NCI-H1417 (cell line): ENCODE measurements at regions not wholly inside any gene's neighbourhood (a gene's known extent, or its start where the extent isn't known, plus 50 kb on each side); places are given as distances from the start of the nearest gene placed in this dataset.
"Not testable (repeated sequence)": the region's sequence is repeated elsewhere in the genome, so short reads cannot be mapped to it uniquely, and the experiment has no call there.

Source experiments
- DNase-seq, 3 experiments: peaks; one replicate each; lab custom pipeline; 2025; lab: John Stamatoyannopoulos, UW

DNA sequence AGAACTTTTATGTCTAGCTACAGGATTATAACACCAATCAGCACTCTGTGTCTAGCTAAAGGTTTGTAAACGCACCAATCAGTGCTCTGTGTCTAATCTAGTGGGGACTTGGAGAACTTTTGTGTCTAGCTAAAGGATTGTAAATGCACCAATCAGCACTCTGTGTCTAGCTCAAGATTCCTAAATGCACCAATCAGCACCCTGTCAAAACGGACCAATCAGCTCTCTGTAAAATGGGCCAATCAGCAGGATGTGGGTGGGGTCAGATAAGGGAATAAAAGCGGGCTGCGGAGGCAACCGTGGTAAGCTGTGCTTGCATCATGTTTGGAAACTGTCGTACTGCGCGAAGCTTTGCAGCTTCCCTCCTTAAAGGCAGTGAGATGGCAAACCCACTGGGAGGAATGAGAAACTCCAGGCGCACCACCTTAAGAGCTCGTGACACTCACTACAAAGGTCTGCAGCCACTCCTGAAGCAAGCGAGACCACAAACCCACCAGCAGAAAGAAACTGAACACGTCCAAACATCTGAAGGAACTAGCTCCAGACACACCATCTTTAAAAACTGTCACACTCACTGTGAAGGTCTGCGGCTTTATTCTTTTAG, 112.1 kb upstream of the DUSP22 start:
- not testable (repeated sequence) for DNase-seq

DNA sequence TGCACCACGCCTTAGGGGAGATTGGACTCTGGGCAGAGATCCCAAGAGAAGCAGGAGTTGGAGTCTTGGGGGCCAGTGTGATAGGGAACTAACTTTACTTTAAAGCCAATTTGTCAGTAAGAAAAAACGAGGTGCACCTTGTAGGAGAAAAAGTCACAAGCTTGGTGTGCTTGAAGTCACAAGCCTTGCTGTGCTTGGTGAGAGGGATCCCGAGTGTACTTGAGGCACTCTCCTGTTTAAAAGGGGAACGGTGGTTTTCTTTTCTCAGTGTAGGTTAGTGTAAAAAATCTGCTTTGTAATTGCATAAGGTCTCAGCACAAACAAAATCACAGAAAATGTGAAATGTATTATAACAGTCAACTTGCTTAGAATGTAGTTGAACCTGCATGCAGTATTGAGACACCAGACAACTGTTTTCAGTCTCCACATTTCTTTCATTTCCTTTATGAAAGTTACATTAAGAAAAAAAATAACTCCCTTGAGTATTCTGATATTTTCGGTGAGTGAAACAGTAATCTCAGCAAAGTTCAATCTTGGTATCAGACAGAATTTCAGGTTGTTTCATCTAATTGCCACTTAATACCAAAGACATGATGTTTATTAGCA, 111.1 kb upstream of the DUSP22 start:
- DNase-seq: no peak

DNA sequence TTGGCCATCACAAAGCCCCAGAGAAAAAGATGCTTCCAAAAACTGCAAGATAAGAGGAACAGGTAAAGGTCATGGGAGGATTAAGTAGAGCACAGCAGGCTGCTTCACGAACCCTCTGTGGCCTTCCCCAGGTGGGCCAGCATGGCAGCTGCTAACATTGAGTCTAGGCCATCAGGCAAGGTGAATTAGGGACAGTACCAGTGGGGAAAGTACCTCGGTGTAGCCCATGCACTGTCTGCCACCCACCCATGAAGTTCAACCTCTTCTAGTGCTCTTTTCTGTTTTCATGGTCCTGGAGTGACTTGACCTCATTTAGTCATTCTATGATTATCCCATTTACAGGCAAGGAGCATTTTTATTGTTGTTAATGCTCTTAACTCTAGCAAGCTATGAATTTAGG, 108.6 kb upstream of the DUSP22 start:
- no peak for DNase-seq

DNA sequence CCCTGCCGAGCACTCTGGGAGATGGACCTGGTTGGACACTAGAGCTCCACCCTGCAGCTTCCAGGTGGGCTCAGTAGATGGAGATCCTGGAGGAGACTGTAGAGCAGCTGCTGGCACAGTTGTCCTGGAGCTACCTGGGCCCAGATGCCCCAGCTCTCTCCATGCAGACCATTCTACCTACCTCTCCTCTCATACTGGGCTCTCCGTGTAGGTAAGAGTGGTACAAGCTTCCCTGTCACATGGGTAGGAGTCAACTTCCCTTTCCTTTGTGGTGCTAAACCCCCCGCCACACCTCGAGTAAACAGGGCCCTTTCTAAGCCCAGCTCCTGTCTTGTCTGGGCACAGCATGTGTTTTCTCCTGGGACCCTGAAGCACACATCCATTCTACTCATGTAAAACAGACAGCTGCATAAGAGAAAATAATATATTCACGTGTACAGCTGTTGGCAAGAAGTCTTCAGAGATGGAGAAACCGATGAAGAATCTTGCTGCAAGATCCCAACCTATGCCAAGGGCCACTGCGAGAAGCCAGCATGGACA, 108.1 kb upstream of the DUSP22 start:
- no peak for DNase-seq

GRCh38 chr6:186340-186965, 105.8 kb upstream of the DUSP22 start:
- DNase-seq: no peak

- DNase-seq: no peak
Observed at GRCh38 chr6:187210-187861, 105.0 kb upstream of the DUSP22 start.

DNA sequence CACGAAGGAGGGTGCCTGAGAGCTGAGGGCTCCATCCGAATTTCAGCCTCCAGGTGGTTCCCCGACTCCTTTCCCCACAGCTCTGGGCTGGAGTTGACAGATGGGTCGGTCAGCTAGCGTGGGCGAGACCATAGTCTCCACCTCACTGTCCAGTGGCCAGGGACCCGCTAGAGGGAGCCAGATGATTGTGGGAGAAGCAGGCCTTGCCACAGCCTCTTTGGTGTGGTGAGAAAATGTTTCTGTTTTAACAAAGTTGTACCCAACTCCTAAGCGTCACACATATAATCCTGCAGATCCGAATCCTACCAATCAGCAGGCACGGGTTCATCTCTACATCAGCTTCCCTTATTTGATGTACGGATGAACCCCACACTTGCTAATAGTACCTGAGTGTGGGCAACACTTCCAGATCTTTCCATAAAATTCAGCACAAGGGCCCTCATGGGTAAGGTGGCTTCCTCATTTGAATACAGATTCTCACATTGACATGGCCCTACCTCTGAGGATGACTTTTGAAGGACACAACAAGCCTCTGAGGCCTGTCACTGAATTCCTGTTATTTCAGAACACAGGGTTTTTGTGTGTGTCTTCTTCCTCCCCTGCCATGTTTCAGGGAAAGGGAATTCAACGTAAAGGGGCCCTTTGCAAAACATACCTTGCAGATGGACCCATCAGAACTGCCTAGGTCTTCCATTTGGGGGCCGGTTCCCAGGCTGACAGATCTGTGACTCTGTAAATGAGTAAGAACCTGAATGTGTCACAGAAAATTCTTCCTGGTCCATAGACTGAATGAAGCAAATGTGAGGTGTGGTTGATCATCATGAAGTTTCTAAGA, 103.2 kb upstream of the DUSP22 start:
- peak; percentile 47 to 83 (median 67) for DNase-seq

DNA sequence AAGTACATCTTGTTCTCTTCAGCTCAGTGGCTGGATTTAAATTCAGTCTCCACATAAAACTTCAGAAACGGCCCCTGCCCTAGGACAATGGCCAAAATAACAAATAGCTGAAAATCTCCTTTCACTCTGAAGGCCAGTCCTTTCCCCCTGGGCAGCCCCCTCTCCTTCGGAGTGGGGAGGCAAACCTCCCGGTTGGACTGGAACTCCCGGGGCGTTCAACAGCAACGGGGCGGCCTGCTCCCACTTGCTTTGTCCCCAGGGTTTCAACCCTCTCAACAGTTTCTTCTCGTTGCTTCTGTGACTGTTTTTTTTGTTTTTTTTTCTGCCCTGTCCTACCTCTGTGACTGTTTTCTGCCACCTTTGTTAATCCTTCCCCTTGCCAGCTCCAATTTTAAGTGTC, 102.6 kb upstream of the DUSP22 start:
- no peak for DNase-seq

- DNase-seq: peak in 2 of 3 experiments; percentile 5 to 10
Observed at GRCh38 chr6:190596-191395, 101.5 kb upstream of the DUSP22 start.

DNA sequence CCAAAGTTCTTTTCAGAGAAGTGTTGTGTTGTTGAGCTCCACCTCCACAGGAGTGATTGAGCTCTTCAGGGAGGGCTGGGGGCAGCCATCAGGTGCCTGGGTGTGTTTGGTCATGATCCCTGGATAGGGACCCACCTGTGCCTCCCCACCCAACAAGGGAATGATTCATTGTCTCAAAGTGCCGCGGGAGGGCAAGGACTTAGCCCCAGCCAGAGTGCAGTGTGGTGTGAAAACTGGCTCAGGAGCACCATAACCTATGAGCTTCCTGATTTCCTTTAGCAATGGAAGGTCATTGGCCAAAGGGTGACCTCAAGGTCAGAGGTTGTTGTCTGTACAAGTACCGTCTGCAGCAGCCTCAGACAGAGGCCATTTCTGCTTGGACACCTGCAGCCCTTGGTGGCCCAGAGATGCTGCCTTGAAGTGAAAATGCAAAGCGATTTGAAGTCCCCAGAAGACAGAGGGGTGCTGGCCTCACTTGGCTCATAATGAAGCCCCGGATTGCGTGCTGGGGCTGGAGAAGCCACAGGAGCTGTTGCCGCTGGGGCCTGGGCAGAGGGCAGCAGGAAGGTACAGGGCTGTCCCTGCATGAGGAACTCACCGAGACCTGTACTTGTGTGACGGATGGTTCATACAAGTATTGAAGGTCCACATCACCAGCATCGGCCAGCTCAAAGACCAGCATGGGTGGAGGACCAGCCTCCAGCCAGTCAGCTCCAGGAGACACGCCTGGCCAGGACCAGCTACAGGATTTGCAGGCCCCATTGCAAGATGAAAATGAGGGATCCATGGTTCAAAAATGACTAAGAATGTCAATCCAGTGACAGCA, 100.6 kb upstream of the DUSP22 start:
- DNase-seq: no peak

DNA sequence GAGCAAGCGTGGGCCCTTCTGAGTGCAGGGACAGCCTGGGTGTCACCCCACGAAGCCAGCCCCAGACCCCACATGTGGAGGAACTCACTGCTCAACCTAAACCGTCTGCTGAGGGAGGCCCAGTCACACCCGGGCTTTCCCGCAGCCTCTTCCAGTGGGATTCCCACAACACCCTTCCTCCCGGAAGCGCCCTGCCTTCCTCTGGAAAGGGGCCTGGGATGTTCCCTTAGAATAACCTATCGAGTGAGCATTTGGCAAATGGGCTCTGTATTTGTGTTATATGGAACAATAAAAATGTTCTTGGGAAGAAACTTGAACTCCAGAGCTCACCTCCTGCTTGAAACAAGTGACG, 100.0 kb upstream of the DUSP22 start:
- no peak for DNase-seq

DNA sequence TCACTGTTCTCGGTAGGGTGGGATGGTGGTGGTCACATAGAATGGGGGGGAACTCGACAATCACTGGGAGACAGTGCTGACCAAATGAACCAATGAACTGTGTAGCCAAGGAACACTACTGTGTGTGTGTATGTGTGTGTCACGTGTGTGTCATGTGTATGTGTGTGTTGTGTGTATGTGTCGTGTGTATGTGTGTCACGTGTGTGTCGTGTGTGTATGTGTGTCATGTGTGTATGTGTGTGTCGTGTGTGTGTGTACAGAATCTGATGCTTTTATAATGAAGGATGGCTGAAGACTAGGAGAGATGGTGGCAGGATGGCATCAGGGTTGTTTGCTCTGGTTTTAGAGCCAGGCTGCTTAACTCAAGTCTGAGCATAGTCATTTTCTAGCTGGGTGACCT, 99.1 kb upstream of the DUSP22 start:
- DNase-seq: no peak

GRCh38 chr6:193773-194310, 98.4 kb upstream of the DUSP22 start:
- DNase-seq: peak in 1 of 3 experiments; percentile 8

GRCh38 chr6:195861-196360, 96.4 kb upstream of the DUSP22 start:
- no peak for DNase-seq

DNA sequence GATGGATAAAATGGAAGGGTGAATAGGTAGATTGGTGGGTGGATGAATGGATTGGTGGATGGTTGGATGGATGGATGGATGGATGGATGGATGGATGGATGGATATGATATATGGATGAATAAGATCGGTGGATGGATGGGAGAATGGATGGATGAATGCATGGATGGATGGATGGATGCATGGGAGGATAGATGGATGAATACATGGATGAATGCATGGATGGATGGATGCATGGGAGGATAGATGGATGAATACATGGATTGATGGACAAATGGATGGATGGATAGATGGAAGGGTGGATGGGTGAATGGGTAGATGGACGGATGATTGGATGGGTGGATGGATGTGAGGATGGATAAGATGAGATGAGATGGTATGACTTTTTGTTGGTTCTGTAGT, 95.7 kb upstream of the DUSP22 start:
- DNase-seq: no peak

GRCh38 chr6:203661-204060, 88.6 kb upstream of the DUSP22 start:
- DNase-seq: no peak

DNA sequence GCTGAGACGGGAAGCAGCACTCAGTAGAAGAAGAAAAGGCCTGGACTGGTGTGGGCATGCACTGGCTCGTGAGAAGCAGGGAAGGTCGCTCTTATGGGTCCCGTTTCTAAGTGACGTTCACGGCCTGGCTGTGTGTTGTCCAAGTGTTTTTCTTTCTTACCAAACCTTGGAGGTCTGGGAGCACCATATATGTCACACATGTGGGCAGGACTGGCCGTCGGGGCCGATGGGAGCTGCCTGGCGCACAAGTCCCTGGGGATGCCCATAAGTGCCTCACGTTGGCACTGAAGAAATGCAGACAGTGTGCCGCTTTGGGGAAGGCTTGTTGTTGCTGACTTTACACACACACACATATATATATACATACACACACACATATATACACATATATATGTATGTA, 86.0 kb upstream of the DUSP22 start:
- no peak for DNase-seq

DNA sequence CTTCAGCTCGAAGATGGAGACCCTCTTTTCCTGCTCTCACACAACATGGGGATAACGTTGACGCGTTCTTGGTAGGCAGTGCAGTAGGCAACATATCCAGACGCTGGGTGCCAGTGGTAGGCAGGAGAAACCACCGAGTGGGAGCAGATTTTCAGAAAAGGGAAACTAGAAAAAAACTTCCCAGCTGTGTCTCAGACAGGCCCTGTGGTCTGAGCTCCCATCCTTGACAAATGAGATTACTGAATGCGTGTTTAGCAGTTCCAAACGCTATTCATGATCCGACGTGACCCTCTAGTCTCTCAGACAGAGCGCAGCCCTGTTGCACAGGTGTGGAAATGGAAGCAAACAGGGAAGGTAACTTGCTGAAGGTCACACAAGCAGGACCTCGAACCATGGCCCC, 83.9 kb upstream of the DUSP22 start:
- no peak for DNase-seq

GRCh38 chr6:208938-209337, 83.3 kb upstream of the DUSP22 start:
- DNase-seq: no peak
